MG63 (cell line): ENCODE measurements at regions not wholly inside any gene's neighbourhood (a gene's known extent, or its start where the extent isn't known, plus 50 kb on each side); places are given as distances from the start of the nearest gene placed in this dataset.
"Not testable (repeated sequence)": the region's sequence is repeated elsewhere in the genome, so short reads cannot be mapped to it uniquely, and the experiment has no call there.

Experiments used
- DNase-seq: peaks from one replicate; pipeline ENCODE4 v3.0.0-alpha.2; 2020
- H3K27me3 ChIP-seq: fragments of 250-450 bp; sonication (Bioruptor Pico); 2 replicates; pipeline ENCODE4 v1.5.1; 2020; ENCODE audit warnings: mild to moderate bottlenecking, moderate library complexity
- H3K36me3 ChIP-seq: fragments of 250-450 bp; sonication (Bioruptor Pico); 2 replicates; pipeline ENCODE4 v1.5.1; 2020; ENCODE audit warnings: mild to moderate bottlenecking, moderate library complexity
- H3K4me3 ChIP-seq: fragments of 250-450 bp; sonication (Bioruptor Pico); 2 replicates; pipeline ENCODE4 v1.5.1; 2020; ENCODE audit warnings: mild to moderate bottlenecking, moderate library complexity
- H3K9me3 ChIP-seq: fragments of 250-450 bp; sonication (Bioruptor Pico); 2 replicates; pipeline ENCODE4 v1.5.1; 2020; ENCODE audit warnings: mild to moderate bottlenecking, moderate library complexity

DNA sequence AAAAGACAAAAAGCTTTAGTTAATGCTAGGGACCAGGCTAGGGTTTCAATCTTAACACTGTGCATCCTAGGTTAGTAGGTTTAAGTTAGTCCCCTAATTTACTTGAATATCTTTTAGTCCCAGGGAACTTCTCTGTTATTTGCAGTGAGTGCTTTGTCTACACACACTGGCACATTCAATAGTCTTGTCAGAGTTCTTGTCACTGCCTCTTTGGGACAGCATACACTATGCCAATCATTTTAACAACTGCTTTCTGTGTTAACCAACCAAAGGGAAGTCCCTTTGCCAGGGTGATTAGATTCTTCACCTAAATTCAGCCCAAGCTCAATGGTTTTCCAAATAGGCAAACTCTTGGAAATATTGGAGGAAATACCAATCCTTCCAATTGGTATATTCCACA is 221.8 kb upstream of the IGFBP7 start:
- no peaks in the 10 kb centered on the region for H3K36me3 ChIP-seq
- DNase-seq = no peak
- H3K27me3 ChIP-seq = no peaks in the 10 kb centered on the region
- H3K4me3 ChIP-seq = no peak overlapping the region
- no peaks in the 10 kb centered on the region for H3K9me3 ChIP-seq

DNA sequence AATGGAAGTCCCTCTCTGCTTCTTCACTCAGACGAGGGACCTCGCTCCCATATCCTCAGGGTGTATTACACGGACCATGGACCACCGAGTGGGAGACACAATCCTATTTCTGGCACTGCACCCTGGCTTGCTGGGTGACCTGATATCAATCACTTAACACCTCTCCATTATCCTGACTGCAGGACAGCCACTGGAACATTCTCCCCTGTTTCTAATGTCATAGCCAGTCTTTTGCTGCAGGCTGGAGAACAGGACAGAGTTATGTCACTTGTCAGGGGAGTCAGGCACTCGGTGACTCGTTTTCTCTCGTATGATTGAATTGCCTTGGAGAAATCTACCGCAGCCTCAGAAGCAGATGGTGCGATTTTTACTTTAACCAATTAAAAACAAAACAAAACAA is 219.1 kb upstream of the IGFBP7 start:
- DNase-seq = no peak
- Histone ChIP-seq H3K27me3 (no peaks in the 10 kb centered on the region; the same call in 1 of the 2 replicates), H3K9me3 (no peaks in the 10 kb centered on the region), H3K36me3 (no peaks in the 10 kb centered on the region), H3K4me3 (no peak overlapping the region)

DNA sequence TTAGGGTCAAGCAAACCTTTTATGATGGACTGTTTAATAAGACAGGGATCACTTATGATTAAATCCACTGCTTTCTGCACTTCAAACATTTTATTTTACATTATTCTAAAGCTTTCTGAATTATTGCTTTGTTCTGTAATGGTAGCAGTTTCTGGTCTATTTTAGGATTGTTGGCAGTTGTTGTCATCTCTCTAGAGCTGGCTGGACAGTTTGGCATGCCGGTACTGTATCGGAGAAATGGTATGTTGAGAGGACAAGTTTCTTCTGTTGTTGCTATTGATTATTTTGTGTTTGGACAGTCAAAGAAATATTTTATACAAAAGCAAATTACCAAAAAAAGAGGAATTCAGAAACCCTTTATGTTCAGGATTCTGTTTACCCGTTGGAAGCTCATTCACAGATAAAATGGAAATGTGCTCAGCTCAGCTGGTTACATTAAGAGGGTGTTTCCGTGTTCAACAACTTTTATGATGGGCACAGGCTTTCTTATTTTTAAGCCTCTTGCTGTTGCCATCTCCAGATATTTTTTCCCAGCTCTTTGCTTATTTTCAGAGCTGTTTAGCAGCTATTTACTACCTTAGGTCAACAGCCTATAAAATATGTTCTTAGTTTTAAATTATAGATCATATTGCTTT is 214.6 kb upstream of the IGFBP7 start:
- Histone ChIP-seq H3K9me3 (no peaks in the 10 kb centered on the region), H3K4me3 (no peak overlapping the region), H3K27me3 (no peaks in the 10 kb centered on the region; the same call in 1 of the 2 replicates), H3K36me3 (no peaks in the 10 kb centered on the region)
- DNase-seq = no peak

DNA sequence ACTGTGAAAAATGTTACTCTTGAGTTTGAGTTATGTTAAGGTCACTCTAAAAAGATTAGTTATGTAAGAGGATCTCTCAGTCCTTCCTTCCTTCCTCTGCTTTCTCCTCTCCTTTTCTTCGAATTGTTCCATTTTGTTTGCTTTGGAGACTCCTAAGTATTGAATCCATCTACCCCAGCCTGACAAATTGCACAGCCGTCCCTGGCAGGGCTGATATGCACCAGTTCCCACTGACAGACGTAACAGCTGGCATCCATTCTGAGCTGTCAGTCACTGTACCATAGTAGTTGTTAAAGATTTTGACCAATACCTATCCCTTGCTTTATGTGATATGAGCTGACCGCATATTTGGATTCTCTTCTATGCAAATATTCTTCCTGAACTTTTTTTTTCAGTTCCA is 210.7 kb upstream of the IGFBP7 start:
- DNase-seq = no peak
- no peaks in the 10 kb centered on the region for H3K9me3 ChIP-seq
- no peaks in the 10 kb centered on the region for H3K36me3 ChIP-seq
- H3K27me3 ChIP-seq = no peaks in the 10 kb centered on the region; the same call in 1 of the 2 replicates
- H3K4me3 ChIP-seq = no peak overlapping the region

DNA sequence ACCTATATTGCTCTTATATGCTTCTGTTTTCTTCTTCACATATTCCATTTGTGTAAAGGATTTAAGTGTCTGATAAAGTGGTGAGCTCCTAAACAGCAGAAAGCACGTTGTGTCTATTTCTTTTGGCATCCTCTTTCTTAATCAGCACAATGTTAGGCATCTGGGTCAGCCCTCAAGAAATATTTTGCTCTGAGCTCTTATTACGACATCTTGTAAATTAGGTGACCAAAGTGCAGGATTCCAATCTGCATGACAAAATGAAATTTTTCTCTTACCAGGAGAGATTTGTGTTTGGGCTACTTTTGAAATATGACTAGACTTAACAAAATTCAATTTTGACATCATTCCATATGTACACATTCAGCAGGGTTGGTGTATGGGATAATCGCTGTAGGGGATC is 210.0 kb upstream of the IGFBP7 start:
- Histone ChIP-seq H3K27me3 (no peaks in the 10 kb centered on the region), H3K9me3 (no peaks in the 10 kb centered on the region), H3K36me3 (no peaks in the 10 kb centered on the region), H3K4me3 (no peak overlapping the region)
- DNase-seq = no peak

DNA sequence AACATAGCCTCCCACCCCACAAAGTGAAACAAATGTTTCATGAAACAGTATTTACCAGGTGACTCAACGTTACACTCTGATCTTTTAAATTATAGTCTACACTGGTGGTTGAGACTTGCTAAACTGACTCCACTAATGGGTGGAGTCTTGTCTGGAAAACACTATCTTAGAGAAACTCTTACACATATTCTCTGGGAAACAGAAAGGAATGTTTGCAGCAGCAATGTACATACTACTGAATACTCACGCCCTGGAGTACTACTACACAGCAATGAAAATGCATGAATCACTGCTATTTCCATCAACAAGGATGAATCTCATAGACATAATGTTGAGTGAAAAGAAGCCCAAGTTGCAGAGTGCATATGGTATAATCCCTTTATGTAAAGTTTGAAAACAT is 208.5 kb upstream of the IGFBP7 start:
- no peaks in the 10 kb centered on the region for H3K9me3 ChIP-seq
- DNase-seq = no peak
- no peak overlapping the region for H3K4me3 ChIP-seq
- no peaks in the 10 kb centered on the region for H3K36me3 ChIP-seq
- no peaks in the 10 kb centered on the region for H3K27me3 ChIP-seq

DNA sequence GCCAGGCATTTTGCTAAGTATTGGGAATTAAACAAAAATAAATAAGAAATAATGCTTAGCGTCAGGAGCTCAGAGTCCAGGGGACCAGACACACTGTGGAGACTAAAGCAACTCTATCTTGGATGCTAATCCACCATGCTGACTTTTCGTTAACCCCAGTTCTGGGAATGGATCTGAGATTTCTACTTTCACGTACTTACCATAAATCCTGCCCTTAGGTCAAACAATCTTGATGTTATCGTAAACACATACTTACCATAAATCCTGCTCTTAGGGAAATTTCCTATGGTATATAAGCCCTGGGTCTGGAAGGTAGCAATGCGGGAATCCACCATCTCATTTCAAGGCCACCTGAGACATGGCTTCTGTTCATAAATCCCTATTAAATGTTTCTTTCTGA is 204.5 kb upstream of the IGFBP7 start:
- no peaks in the 10 kb centered on the region for H3K9me3 ChIP-seq
- H3K4me3 ChIP-seq = no peak overlapping the region
- H3K36me3 ChIP-seq = no peaks in the 10 kb centered on the region
- H3K27me3 ChIP-seq = no peaks in the 10 kb centered on the region
- DNase-seq = no peak

DNA sequence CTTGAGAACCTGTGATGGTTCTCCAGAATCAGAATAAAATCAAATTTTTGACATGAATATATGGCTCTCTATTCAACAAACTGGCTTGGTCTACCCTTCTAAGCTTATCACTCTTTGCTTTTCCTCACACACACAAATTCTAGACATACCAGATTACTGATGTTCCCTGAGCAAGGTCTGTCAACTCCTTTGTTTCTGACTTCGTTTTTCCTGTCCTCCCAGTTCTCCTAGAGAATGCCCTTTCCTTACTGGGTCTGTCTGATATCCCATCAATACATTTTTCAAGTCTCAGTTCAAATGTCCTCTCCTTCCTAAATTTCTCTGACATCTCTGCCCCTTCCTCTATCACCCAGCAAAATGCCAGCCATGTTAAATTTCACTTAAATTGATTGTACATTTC is 202.1 kb upstream of the IGFBP7 start:
- Histone ChIP-seq H3K9me3 (no peaks in the 10 kb centered on the region), H3K27me3 (no peaks in the 10 kb centered on the region), H3K36me3 (no peaks in the 10 kb centered on the region), H3K4me3 (no peak overlapping the region)
- no peak for DNase-seq

DNA sequence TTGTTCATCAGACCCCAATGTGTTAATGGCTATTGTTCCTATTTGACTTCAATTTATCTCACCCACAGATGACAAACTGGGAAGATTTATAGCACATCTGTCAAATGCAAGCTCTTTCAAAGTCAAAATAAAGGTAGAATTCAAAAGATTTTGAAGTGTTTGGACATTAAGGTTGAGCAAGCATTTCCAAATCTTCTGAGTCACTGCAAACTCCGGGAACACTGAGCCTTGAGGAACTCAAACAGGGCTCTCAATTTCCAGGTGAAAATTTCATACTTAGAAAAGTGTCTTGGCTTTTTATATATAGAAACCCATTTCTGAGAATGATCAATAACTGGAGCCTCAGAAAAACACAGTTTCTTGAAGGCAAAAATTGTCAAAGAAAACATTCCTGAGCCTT is 199.5 kb upstream of the IGFBP7 start:
- Histone ChIP-seq H3K9me3 (no peaks in the 10 kb centered on the region), H3K36me3 (no peaks in the 10 kb centered on the region), H3K27me3 (no peaks in the 10 kb centered on the region), H3K4me3 (no peak overlapping the region)
- DNase-seq = no peak

DNA sequence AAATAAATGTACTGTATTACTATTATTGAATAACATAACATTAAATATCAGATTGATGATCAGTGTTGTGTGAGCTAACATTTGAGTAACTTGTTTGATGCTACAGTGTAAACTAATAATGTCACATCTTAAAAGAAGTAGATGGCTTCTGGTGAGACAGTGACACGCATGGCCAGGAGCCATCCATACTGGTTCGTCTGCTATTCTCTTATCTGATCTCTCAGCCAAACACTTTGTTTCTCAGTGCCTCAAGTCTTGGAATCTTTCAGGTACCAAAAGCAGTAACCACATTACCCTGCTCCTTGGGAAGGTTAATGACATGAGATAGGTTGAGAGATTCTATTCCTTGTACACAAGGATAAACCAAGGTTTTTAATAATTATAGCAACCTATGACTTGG is 198.1 kb upstream of the IGFBP7 start:
- H3K36me3 ChIP-seq = no peaks in the 10 kb centered on the region
- no peak for DNase-seq
- H3K4me3 ChIP-seq = no peak overlapping the region
- H3K27me3 ChIP-seq = no peaks in the 10 kb centered on the region
- no peaks in the 10 kb centered on the region for H3K9me3 ChIP-seq

DNA sequence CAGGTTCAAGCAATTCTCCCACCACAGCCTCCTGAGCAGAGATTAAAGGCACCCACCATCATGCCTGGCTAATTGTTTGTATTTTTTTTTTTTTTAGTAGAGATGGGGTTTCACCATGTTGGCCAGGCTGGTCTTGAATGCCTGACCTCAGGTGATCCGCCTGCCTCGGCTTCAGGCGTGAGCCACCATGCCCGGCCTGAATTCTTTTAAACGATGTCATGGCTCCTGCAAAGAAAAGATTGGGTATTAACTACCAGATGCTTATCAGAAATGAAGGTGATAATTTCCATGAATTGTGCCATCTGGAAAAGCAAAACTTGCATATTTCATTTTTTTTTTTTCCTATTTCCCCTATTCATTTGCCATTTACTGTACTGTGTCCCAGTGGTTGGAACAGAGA is 195.7 kb upstream of the IGFBP7 start:
- DNase-seq = no peak
- H3K9me3 ChIP-seq = no peaks in the 10 kb centered on the region
- H3K36me3 ChIP-seq = no peaks in the 10 kb centered on the region
- no peak overlapping the region for H3K4me3 ChIP-seq
- no peaks in the 10 kb centered on the region for H3K27me3 ChIP-seq

DNA sequence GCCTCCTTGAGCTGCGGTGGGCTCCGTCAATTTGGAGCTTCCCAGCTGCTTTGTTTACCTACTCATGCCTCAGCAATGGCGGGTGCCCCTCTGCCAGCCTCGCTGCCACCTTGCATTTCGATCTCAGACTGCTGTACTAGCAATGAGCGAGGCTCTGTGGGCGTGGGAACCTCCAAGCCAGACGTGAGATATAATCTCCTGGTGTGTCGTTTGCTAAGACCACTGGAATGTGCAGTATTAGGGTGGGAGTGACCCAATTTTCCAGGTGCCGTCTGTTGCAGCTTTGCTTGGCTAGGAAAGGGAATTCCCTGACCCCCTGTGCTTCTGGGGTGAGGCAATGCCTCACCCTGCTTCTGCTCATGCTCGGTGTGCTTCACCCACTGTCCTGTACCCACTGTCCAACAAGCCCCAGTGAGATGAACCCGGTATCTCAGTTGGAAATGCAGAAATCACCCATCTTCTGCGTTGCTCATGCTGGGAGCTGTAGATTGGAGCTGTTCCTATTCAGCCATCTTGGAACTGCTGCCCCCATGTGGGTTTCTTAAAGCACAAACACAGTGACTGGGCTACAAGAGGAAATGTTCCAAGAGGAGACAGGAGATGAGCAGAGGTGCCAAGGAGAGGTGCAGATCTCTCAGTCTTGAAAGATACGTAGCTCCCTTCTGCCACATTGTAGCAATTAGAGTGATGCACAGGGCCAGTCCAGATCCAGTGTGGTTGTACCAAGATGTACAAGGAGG is 193.0 kb upstream of the IGFBP7 start:
- H3K4me3 ChIP-seq = no peak overlapping the region
- H3K27me3 ChIP-seq = no peaks in the 10 kb centered on the region
- H3K36me3 ChIP-seq = no peaks in the 10 kb centered on the region
- H3K9me3 ChIP-seq = no peaks in the 10 kb centered on the region
- DNase-seq = no peak

DNA sequence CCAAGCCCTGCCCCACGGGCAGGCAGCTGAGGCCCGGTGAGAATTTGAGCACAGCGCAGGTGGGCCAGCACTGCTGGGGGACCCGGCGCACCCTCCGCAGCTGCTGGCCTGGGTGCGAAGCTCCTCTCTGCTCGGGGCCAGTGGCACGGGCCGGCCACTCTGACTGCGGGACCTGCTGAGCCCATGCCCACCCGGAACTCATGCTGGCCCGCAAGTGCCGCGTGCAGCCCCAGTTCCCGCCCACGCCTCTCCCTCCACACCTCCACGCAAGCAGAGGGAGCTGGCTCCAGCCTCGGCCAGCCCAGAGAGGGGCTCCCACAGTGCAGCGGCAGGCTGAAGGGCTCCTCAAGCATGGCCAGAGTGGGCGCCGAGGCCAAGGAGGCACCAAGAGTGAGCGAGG is 190.1 kb upstream of the IGFBP7 start:
- H3K36me3 ChIP-seq, H3K9me3 ChIP-seq, H3K4me3 ChIP-seq, DNase-seq, H3K27me3 ChIP-seq: not testable (repeated sequence)

DNA sequence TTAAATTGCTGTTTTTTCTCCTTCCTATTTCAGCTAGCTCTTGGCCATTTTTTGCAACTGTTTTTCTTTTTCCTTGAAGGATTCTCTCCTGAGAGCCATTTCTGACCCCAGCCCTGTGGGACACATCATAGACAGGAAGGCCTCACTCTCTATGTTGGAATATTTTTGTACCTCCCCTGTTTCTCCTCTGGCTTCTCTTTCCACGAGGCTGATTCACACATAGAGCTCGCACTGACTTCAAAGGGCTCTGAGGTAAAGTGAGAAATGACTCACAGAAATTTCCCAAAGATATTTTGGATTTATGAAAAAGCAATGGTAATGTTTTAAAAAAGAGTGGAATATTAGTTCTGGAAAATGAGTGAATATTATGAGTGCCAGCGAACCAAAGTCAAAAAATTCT is 181.7 kb upstream of the IGFBP7 start:
- H3K36me3 ChIP-seq = no peaks in the 10 kb centered on the region
- H3K9me3 ChIP-seq = no peaks in the 10 kb centered on the region
- no peaks in the 10 kb centered on the region for H3K27me3 ChIP-seq
- no peak for DNase-seq
- no peak overlapping the region for H3K4me3 ChIP-seq

DNA sequence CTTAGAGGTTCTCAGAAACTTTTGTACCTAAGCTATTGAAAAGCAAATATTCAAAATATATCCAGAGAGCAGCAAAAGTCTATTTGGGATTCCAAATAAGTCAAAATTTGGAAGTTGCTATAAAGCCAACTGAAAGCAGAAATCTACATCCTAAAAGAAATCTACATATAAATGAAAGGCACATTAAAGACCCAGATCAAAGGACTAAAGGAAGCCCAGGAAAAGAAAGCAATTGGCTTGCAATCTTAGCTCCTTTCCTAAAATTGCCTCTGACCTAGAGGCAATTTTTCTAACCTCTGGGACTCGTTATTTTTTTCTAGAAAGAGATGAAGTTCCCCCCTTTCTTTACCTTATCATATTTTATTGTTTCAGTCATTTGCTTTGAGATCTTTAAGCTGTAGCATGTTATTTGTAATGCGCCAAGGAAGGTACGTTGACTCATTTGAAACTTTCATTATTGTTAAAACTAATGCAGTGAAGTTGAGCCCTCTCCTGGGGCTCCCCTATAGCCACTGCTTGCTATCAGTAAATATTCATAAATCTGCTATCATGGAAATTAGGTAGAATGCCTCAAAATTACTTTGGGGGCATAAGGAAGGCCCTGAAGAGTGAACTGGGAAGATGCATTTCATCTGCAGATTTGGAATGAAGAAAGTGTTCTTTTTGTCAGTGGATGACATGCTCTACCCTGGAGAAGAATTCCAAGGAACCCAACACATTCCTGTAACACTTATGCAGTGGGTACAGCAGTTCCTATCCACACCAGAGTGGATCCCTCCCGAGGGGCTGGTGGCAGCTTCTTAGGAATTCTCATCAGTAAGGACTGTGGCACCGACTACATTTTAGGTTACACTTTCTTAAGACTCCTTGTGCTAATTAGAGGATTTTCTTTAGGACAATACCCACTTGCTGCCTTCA is 177.8 kb upstream of the IGFBP7 start:
- H3K27me3 ChIP-seq = no peaks in the 10 kb centered on the region
- no peaks in the 10 kb centered on the region for H3K9me3 ChIP-seq
- no peak for DNase-seq

DNA sequence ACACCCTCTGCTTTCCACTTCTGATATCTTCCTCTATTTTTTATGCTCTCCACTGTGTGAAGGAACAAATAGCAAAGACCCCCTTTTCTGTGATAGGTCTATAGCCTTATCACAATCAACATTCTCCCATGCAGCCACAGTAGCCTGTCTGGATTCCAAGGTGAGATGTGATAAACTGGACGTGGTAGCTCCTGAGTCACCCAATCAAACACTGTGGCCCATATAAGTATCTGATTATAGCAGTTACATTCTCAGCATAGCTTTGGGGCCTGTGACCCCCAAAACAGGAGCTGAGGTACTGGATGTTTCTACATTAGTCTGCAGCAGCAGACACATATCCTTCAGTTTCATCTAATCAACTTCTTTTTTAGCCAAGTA is 172.7 kb upstream of the IGFBP7 start:
- no peak for DNase-seq

More for the DNA sequence above, 177.8 kb upstream of the IGFBP7 start:
- Histone ChIP-seq H3K36me3 (no peaks in the 10 kb centered on the region), H3K4me3 (no peak overlapping the region)

DNA sequence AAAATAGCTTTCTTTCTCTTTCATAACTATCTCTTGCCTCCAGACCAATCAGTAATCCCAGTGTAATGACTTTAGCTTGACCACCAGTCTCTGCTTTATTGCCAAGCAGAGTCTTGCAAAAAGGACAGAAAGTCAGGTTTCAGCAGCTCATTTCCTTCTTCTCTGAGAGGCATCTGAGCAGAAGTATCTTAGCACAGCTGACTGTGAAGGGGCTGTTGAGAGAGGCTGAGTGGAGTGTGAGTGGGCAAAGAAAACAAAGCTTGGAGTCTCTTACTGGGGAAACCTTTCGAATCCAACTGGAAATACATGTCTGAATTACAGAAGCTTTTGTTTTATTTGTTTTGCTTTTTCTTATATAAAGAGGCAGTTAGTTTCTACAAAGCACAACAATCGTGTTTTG is 170.3 kb upstream of the IGFBP7 start:
- no peaks in the 10 kb centered on the region for H3K9me3 ChIP-seq
- no peak for DNase-seq
- no peak overlapping the region for H3K4me3 ChIP-seq
- no peaks in the 10 kb centered on the region for H3K27me3 ChIP-seq
- H3K36me3 ChIP-seq = no peaks in the 10 kb centered on the region

More for the DNA sequence above, 172.7 kb upstream of the IGFBP7 start:
- Histone ChIP-seq H3K36me3 (no peaks in the 10 kb centered on the region), H3K4me3 (no peak overlapping the region), H3K9me3 (no peaks in the 10 kb centered on the region), H3K27me3 (no peaks in the 10 kb centered on the region)
